IPS-20b (cell line): ENCODE measurements at regions not wholly inside any gene's neighbourhood (a gene's known extent, or its start where the extent isn't known, plus 50 kb on each side); places are given as distances from the start of the nearest gene placed in this dataset.

Source experiments
- H3K27ac ChIP-seq: one replicate; pipeline ENCODE4 v1.5.1; 2013; ENCODE audit warnings: low read length
- H3K27me3 ChIP-seq: 2 replicates; pipeline ENCODE4 v1.6.1; 2013; ENCODE audit warnings: mild to moderate bottlenecking, low read length, inconsistent platforms; ENCODE audit not compliant: insufficient read depth
- H3K36me3 ChIP-seq: 2 replicates; pipeline ENCODE4 v1.6.1; 2013; ENCODE audit warnings: low read depth, mild to moderate bottlenecking, inconsistent platforms, low read length, moderate library complexity; ENCODE audit not compliant: insufficient read depth
- H3K4me1 ChIP-seq: 2 replicates; pipeline ENCODE4 v1.6.1; 2013; ENCODE audit warnings: mild to moderate bottlenecking, control low read depth, inconsistent platforms, low read length, moderate library complexity; ENCODE audit not compliant: insufficient read depth
- H3K4me3 ChIP-seq: 2 replicates; pipeline ENCODE4 v1.5.1; 2013; ENCODE audit warnings: mild to moderate bottlenecking, low read length, inconsistent platforms
- H3K9ac ChIP-seq: 2 replicates; pipeline ENCODE4 v1.6.1; 2013; ENCODE audit warnings: low read depth, mild to moderate bottlenecking, inconsistent platforms, low read length, moderate library complexity
- H3K9me3 ChIP-seq: 2 replicates; pipeline ENCODE4 v1.6.1; 2013; ENCODE audit warnings: mild to moderate bottlenecking, low read depth, low read length, inconsistent platforms; ENCODE audit not compliant: insufficient read depth

GRCh38 chr7:3246651-3247050 is 54.4 kb upstream of the SDK1 start:
- Histone ChIP-seq H3K27ac (no peak overlapping the region), H3K27me3 (no peaks in the 10 kb centered on the region), H3K4me1 (peaks cover 8% of the 10 kb centered on the region; the same call in 1 of the 2 replicates), H3K9ac (no peak overlapping the region), H3K4me3 (no peak overlapping the region), H3K36me3 (no peaks in the 10 kb centered on the region), H3K9me3 (peaks cover 6% of the 10 kb centered on the region; the same call in 1 of the 2 replicates)

- Histone ChIP-seq H3K27ac (no peak overlapping the region), H3K36me3 (no peaks in the 10 kb centered on the region), H3K27me3 (no peaks in the 10 kb centered on the region), H3K4me1 (0 out of 2 replicates have a peak, but pooled peaks cover 4% of the 10 kb centered on the region), H3K9me3 (peaks cover 6% of the 10 kb centered on the region; the same call in 1 of the 2 replicates), H3K9ac (no peak overlapping the region), H3K4me3 (no peak overlapping the region)
Observed at GRCh38 chr7:3250725-3251124, 50.3 kb upstream of the SDK1 start.
